ENCODE measurements at regions not wholly inside any gene's neighbourhood (a gene's known extent, or its start where the extent isn't known, plus 50 kb on each side); places are given as distances from the start of the nearest gene placed in this dataset.

DNA sequence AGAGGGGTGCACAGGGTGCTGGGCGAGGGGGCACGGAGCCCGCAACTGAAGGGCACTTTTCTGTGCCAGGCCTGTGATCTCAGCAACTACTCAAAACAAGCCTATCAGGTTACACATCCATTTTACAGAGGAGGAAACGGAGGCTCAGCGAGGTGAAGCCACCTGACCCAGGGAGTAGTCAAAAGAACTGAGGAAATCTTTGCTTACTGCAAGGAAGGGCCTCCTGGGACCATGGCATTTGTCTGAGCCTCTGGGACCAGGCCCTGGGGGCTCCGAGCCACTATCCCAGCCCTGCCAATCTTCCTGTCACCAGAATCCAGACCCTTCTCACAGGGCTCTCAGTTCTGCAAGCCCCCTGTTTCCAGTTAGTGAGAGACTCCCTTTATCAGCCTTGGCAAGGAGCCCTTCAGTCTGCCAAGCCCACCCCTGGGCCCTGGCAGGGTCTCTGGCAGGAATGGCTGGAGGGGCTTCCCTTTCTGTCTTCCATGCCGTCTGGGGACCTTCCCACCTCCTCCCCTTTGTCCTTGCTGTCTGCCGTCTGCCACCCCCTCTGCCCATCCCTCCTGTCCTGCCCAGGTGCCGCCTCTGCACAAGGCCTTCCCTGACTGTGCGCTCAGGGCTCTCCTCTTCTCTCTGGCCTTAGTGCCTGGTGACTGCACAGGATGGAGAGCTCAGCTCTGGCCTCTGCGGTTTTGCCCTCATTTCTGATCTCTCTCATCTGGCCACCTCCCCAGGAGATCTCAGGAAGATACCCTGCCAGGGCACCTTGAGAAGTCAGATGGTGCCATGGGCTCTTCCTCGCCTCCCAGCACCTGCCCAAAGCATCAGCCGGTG is 194.7 kb upstream of the GLI2 start:
- H3K4me1 ChIP-seq (ENCODE audit: control insufficient read depth in 2 of 2, insufficient read depth in 2 of 2, low read length in 2 of 2), result no peaks in the 10 kb centered on the region
- intact Hi-C loops (cut with micrococcal nuclease), result no loop called here
- Mint-ChIP-seq H3K4me1 (no peaks in the 10 kb centered on the region), H3K4me3 (no peak overlapping the region), H3K27ac (no peak overlapping the region), H3K27me3 (peaks cover 6% of the 10 kb centered on the region), H3K9me3 (ENCODE audit: insufficient read depth) (no peaks in the 10 kb centered on the region)
- no peak overlapping the region for H3K27ac ChIP-seq (ENCODE audit: low read length in 2 of 2)
- no peak overlapping the region for H2AFZ ChIP-seq (ENCODE audit: insufficient read depth, low read depth, low read length, poor library complexity, severe bottlenecking)
- H3K9ac ChIP-seq (ENCODE audit: low read length), result no peak overlapping the region
- no peaks in the 10 kb centered on the region for H3K36me3 ChIP-seq (replicated peaks in 1 of 2; ENCODE audit: control extremely low read depth in 1 of 2, control insufficient read depth in 1 of 2, extremely low read depth in 1 of 2, insufficient read depth in 2 of 2, low read length in 1 of 2)
- DNase-seq, result no peak
- no peaks in the 10 kb centered on the region for H4K20me1 ChIP-seq (ENCODE audit: control insufficient read depth, insufficient read depth, low read length, poor library complexity, severe bottlenecking)
- TF ChIP-seq, protein P1, sequence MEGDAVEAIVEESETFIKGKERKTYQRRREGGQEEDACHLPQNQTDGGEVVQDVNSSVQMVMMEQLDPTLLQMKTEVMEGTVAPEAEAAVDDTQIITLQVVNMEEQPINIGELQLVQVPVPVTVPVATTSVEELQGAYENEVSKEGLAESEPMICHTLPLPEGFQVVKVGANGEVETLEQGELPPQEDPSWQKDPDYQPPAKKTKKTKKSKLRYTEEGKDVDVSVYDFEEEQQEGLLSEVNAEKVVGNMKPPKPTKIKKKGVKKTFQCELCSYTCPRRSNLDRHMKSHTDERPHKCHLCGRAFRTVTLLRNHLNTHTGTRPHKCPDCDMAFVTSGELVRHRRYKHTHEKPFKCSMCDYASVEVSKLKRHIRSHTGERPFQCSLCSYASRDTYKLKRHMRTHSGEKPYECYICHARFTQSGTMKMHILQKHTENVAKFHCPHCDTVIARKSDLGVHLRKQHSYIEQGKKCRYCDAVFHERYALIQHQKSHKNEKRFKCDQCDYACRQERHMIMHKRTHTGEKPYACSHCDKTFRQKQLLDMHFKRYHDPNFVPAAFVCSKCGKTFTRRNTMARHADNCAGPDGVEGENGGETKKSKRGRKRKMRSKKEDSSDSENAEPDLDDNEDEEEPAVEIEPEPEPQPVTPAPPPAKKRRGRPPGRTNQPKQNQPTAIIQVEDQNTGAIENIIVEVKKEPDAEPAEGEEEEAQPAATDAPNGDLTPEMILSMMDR (IDR thresholded peaks at IDR 0.05), result no peak
- TF ChIP-seq EZH2 (IDR thresholded peaks at IDR 0.05; ENCODE audit: borderline replicate concordance, insufficient read depth, low read depth, low read length, poor library complexity, severe bottlenecking), result no peak
- ChIA-PET POLR2A (no interaction called here), CTCF (no interaction called here)
- H3K27me3 ChIP-seq (replicated peaks in 1 of 4; ENCODE audit: control extremely low read depth in 1 of 4, control insufficient read depth in 3 of 4, insufficient read depth in 4 of 4, low read length in 3 of 4), result no peaks in the 10 kb centered on the region
- H3K79me2 ChIP-seq (ENCODE audit: control insufficient read depth, insufficient read depth, low read length), result no peaks in the 10 kb centered on the region
- no peak for ATAC-seq (ENCODE audit: low read depth)
- peaks cover 0 to 6% (median 0%) of the 10 kb centered on the region in 3 donors for H3K9me3 ChIP-seq (ENCODE audit: control extremely low read depth in 1 of 3, control insufficient read depth in 2 of 3, insufficient read depth in 1 of 3, low read length in 2 of 3)
- no peak overlapping the region for H3K4me2 ChIP-seq (replicated peaks; ENCODE audit: low read depth, low read length, poor library complexity, severe bottlenecking)
- H3K4me3 ChIP-seq (ENCODE audit: control extremely low read depth in 1 of 5, extremely low read depth in 1 of 5, insufficient read depth in 1 of 5, low read depth in 2 of 5, low read length in 4 of 5), result no peak overlapping the region
- 90% methylated on average over 13 of the region's 13 CpGs for WGBS (ENCODE audit: insufficient coverage)

DNA sequence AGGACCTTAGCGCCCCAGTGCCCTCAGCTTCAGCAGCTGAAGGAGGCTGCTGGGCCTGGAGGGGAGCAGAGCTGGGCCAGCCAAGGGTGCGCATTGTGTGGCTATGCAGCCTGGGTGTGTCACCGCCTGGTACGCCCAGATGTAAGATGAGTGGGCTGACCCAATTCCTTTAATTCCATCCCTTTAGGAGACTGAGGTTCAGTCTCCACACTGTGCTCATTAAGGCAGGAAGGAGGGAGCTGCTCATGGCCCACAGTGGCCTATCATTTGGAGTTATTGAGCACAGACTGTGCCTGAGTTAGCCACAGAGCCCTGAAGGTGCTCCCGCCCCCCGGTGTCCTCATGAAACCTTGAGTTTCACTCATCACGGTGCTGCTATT is 194.1 kb upstream of the GLI2 start:
- Histone ChIP-seq H3K4me1 (ENCODE audit: control insufficient read depth in 2 of 2, insufficient read depth in 2 of 2, low read length in 2 of 2) (no peaks in the 10 kb centered on the region), H3K27ac (ENCODE audit: low read length in 2 of 2) (no peak overlapping the region), H3K4me3 (ENCODE audit: control extremely low read depth in 1 of 5, extremely low read depth in 1 of 5, insufficient read depth in 1 of 5, low read depth in 2 of 5, low read length in 4 of 5) (no peak overlapping the region), H3K79me2 (ENCODE audit: control insufficient read depth, insufficient read depth, low read length) (no peaks in the 10 kb centered on the region), H4K20me1 (ENCODE audit: control insufficient read depth, insufficient read depth, low read length, poor library complexity, severe bottlenecking) (no peaks in the 10 kb centered on the region), H3K9me3 (ENCODE audit: control extremely low read depth in 1 of 3, control insufficient read depth in 2 of 3, insufficient read depth in 1 of 3, low read length in 2 of 3) (peaks cover 0 to 6% (median 0%) of the 10 kb centered on the region in 3 donors), H3K27me3 (replicated peaks in 1 of 4; ENCODE audit: control extremely low read depth in 1 of 4, control insufficient read depth in 3 of 4, insufficient read depth in 4 of 4, low read length in 3 of 4) (no peaks in the 10 kb centered on the region), H2AFZ (ENCODE audit: insufficient read depth, low read depth, low read length, poor library complexity, severe bottlenecking) (no peak overlapping the region), H3K36me3 (replicated peaks in 1 of 2; ENCODE audit: control extremely low read depth in 1 of 2, control insufficient read depth in 1 of 2, extremely low read depth in 1 of 2, insufficient read depth in 2 of 2, low read length in 1 of 2) (no peaks in the 10 kb centered on the region), H3K4me2 (replicated peaks; ENCODE audit: low read depth, low read length, poor library complexity, severe bottlenecking) (no peak overlapping the region), H3K9ac (ENCODE audit: low read length) (no peak overlapping the region)
- peaks cover 5% of the 10 kb centered on the region for H3K27me3 Mint-ChIP-seq
- H3K4me3 Mint-ChIP-seq, result no peak overlapping the region
- DNase-seq (no peak), ATAC-seq (ENCODE audit: low read depth) (no peak)
- POLR2A ChIA-PET, result no interaction called here
- intact Hi-C loops (cut with micrococcal nuclease), result no loop called here
- TF ChIP-seq, protein P1 (IDR thresholded peaks at IDR 0.05), result no peak
- no peak for TF ChIP-seq EZH2 (IDR thresholded peaks at IDR 0.05; ENCODE audit: borderline replicate concordance, insufficient read depth, low read depth, low read length, poor library complexity, severe bottlenecking)
- 93% methylated on average over 4 of the region's 7 CpGs for WGBS (ENCODE audit: insufficient coverage)
- H3K9me3 Mint-ChIP-seq (ENCODE audit: insufficient read depth), result no peaks in the 10 kb centered on the region
- H3K27ac Mint-ChIP-seq, result no peak overlapping the region
- H3K4me1 Mint-ChIP-seq, result no peaks in the 10 kb centered on the region
- CTCF ChIA-PET, result no interaction called here

All from B cell (primary cell).